ENCODE measurements at regions not wholly inside any gene's neighbourhood (a gene's known extent, or its start where the extent isn't known, plus 50 kb on each side); places are given as distances from the start of the nearest gene placed in this dataset.

DNA sequence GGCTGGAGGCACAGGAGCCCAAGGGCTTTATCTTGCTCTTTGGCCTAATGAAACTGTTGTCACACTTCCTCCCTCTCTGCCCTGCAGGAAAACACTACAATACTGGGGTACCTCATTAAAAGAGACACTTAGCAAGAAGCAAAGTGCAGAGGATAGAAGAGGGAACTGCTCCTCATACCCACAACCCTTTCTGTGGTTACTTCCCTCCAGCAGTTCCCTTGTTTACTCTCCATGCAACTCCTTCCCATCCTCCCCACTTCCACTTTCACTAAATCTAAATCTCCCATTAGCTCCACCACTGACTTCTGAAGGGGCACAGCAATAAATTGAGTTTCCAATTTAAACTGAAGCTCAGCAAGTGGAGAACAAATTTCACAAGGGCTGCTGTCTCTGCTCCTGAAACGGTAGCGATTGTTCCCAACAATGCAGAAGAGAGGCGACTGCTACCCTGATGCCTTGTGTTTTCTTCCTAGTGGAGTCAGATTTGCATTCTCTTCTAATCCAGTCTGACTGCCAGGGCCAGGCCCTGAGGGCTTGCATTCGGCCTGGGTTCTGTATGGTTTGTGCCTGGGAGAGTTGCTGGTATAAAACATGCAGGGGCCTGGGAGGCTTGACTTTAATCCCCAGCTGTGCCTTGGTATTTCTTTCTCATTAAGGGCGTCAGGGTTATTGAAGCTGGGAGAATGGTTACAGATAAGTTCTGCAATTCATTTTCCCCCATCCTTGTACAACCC lies 454.7 kb downstream of the TFAP2B start:
- Mint-ChIP-seq H3K27me3 (no peaks in the 10 kb centered on the region), H3K36me3 (no peaks in the 10 kb centered on the region), H3K4me1 (no peaks in the 10 kb centered on the region), H3K9me3 (peaks cover 0 to 5% (median 1%) of the 10 kb centered on the region in 7 donors), H3K27ac (no peak overlapping the region), H3K4me3 (no peak overlapping the region)
- ATAC-seq (ENCODE audit: low read depth in 2 of 2) (no peak), DNase-seq (no peak)

DNA sequence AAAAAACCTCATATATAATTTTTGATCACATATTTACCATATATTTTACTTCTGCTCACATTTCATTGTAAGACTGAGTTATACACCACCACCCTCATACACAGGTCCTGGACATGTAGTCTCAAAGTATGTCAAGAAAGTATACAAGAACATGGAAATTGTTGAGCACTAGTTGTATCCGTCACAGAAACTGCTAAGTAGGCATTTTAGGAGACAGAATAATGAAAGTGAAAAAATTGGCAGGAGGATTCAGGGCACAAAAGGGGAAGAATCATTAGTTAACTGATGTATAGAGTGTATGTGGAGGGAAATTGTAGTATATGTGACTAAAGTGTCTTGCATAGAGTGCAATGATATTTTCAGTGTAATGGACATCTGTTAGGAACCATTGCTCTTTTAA lies 458.8 kb downstream of the TFAP2B start:
- Mint-ChIP-seq H3K27ac (no peak overlapping the region), H3K9me3 (peaks cover 0 to 9% (median 0%) of the 10 kb centered on the region in 7 donors), H3K27me3 (no peaks in the 10 kb centered on the region), H3K4me3 (no peak overlapping the region), H3K4me1 (no peaks in the 10 kb centered on the region), H3K36me3 (no peaks in the 10 kb centered on the region)
- ATAC-seq (ENCODE audit: low read depth in 2 of 2), result no peak
- DNase-seq, result no peak

DNA sequence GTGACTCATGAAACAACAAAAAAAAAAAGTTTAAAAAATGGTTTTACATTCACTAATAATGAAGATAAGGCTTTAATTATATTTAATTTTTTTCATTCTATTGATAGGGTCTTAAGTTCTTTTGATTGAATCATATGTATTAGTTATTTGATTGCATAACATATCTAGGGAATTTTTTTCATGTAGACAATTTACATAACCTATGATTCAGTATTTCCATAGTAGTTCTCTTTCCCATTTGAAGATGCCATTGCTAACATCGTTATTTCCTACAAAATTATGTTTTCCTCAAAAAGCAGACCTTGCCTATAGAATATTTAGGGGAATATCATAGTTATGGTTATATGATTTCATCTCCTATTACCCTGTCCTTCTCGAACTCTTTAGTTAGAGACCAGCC lies 463.4 kb downstream of the TFAP2B start:
- Mint-ChIP-seq H3K27me3 (no peaks in the 10 kb centered on the region), H3K36me3 (no peaks in the 10 kb centered on the region), H3K4me1 (no peaks in the 10 kb centered on the region), H3K9me3 (peaks cover 0 to 9% (median 0%) of the 10 kb centered on the region in 7 donors), H3K4me3 (no peak overlapping the region), H3K27ac (no peak overlapping the region)
- DNase-seq (no peak), ATAC-seq (ENCODE audit: low read depth in 2 of 2) (no peak)

DNA sequence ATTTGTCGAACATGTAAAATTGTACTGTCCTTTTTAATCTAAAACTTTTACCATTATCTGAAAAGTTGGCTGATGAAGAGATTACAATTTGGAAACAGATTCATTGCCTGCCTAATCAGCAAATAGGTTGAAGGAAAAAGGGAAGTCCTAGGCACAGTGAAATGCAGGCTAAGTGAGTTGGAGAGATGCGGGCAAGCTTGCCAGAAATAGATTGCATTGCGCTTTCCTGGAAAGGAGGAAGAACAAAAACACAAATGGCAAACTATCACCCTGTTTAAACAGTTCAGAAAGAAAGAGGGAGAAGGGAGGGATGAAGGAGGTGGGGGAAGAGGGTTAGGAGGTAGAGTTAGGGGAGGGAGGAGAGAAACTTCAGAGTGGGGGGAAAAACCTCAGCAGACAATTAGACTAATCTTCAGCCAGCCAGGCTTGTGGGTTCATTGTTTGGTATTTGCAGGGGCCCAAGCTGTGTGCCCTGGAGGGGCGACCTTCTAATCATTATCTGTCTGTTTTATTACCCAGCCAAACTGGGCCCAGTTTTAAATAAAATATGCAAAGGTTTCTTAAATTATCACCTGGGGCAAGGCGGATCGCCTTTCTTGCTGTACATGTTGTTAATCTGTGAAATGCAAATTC lies 465.2 kb downstream of the TFAP2B start:
- Mint-ChIP-seq H3K27ac (peak overlapping the region in 1 of 6 donors; percentile 31), H3K36me3 (no peaks in the 10 kb centered on the region), H3K27me3 (no peaks in the 10 kb centered on the region), H3K4me3 (no peak overlapping the region), H3K9me3 (peaks cover 0 to 9% (median 0%) of the 10 kb centered on the region in 7 donors), H3K4me1 (no peaks in the 10 kb centered on the region)
- no peak for ATAC-seq (ENCODE audit: low read depth in 2 of 2)
- DNase-seq, result no peak

DNA sequence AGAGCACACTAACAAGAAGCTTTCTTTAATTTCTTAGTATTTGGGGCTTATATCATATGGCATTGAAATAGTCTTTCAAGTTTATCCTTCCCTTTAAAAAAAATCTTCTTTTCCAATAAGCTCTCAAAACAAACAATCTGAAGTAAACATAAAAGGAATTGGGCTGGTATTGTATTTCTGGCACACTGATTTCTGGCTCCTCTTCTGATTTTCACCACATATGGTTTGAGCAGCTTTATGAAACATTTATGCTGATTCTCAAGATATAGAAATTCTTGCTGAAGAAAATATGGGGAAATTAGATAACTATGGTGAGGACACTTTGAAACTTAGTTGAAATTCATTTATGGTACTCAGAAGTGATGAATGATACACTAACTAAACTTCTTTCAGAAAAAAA lies 467.2 kb downstream of the TFAP2B start:
- Mint-ChIP-seq H3K4me3 (no peak overlapping the region), H3K9me3 (peaks cover 0 to 3% (median 0%) of the 10 kb centered on the region in 7 donors), H3K4me1 (no peaks in the 10 kb centered on the region), H3K27me3 (no peaks in the 10 kb centered on the region), H3K27ac (no peak overlapping the region), H3K36me3 (no peaks in the 10 kb centered on the region)
- no peak for ATAC-seq (ENCODE audit: low read depth in 2 of 2)
- no peak for DNase-seq

DNA sequence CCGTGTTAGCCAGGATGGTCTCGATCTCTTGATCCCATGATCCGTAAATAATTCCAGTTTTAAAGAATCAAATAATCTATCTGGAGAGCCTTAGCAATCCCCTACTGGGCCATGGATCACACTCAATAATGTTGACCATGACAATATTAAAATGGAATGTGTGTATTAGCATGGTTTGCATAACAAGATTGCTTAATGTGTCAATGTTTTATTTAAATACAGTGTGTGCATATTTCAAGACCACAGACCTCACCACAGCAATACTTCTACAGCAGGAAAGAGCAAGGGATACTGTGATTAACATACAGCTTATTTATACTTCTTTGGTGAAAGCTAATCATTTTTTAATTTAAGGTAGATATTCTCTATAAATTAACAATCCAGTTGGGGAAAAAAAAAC lies 470.4 kb downstream of the TFAP2B start:
- no peaks in the 10 kb centered on the region for H3K36me3 Mint-ChIP-seq
- H3K9me3 Mint-ChIP-seq, result peaks cover 0 to 2% (median 0%) of the 10 kb centered on the region in 7 donors
- H3K4me3 Mint-ChIP-seq, result no peak overlapping the region
- H3K27ac Mint-ChIP-seq, result no peak overlapping the region
- DNase-seq, result no peak
- H3K27me3 Mint-ChIP-seq, result no peaks in the 10 kb centered on the region
- ATAC-seq (ENCODE audit: low read depth in 2 of 2), result no peak
- no peaks in the 10 kb centered on the region for H3K4me1 Mint-ChIP-seq

DNA sequence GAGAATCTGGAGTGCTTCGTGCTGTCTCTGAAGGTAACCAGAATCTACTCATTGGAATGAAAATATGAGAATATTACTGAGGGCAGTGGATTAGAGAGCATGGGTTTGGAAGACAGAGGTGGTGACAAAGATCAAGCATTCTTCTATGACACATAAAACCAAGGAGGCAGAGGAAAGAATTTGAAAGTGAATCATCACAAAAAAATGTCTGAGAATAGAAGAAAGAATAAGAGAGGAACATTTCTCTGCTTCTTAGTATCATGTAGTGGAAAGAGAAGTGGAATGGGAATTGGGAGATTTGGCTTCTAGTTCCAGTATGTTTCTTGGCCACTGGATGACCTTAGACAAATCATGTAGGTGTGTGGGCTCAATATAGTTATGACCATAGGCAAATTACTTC lies 474.0 kb downstream of the TFAP2B start:
- DNase-seq, result no peak
- Mint-ChIP-seq H3K4me1 (no peaks in the 10 kb centered on the region), H3K4me3 (no peak overlapping the region), H3K27me3 (no peaks in the 10 kb centered on the region), H3K9me3 (peaks cover 0 to 2% (median 0%) of the 10 kb centered on the region in 7 donors), H3K36me3 (no peaks in the 10 kb centered on the region), H3K27ac (peak overlapping the region in 1 of 6 donors; percentile 1)
- ATAC-seq (ENCODE audit: low read depth in 2 of 2), result no peak

DNA sequence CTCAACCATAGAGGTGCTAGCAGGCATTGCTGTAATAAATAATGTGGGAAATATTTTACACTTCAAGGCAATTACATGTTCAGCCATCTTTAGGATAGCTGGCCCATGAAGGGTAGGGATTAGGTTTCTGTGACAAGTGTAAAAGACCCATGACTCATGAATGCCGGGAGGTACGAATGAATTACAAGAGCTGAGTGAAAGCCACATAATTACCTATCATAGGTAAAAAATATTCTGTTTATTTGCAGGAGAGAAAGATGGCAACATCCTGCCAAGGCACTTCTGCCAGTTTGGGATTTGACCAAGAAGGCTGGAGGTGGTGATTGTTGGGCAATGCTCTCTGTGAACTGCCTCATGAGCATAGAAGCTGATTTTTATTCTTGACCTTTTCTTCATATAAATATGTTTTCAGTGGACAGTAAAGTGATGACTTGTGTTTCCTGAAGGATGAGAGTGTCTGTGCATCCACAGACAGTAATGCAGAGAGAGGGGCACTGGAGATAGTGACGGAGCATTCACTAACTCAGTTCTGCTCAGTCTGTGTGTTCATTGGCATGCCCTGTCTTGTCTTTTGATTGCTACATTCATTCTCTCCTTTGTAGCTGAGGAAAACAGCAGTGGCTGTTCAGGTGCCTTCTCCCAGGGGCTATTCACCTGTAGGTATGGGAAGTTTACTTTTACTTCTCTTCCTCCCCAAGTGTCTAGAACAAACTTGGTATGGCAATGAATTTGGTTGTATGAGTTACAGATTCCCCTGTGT lies 481.1 kb downstream of the TFAP2B start:
- Mint-ChIP-seq H3K27ac (no peak overlapping the region), H3K9me3 (peaks cover 0 to 4% (median 0%) of the 10 kb centered on the region in 7 donors), H3K4me1 (no peaks in the 10 kb centered on the region), H3K4me3 (peak overlapping the region in 1 of 8 donors; percentile 8), H3K27me3 (no peaks in the 10 kb centered on the region), H3K36me3 (no peaks in the 10 kb centered on the region)
- no peak for DNase-seq
- no peak for ATAC-seq (ENCODE audit: low read depth in 2 of 2)

DNA sequence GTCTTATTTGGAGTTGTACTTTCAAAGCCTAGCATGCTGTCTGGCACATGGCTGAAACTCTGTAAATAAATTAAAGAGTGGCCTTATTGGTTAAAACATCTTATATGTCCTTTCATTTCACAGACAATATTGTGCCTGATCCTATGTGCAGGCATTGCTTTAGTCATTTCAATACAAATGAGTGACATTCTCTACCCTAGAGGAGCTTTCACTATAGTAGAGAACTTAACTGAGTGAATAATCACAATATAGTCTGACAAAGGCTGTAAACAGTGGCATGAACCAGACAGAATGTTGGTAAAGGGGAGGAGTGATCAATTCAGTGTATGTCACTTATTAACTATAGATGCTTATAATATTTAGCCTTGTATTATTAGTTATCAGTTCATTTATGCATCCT lies 481.8 kb downstream of the TFAP2B start:
- Mint-ChIP-seq H3K36me3 (no peaks in the 10 kb centered on the region), H3K9me3 (peaks cover 0 to 4% (median 0%) of the 10 kb centered on the region in 7 donors), H3K4me3 (no peak overlapping the region), H3K27ac (no peak overlapping the region), H3K4me1 (no peaks in the 10 kb centered on the region), H3K27me3 (no peaks in the 10 kb centered on the region)
- DNase-seq (no peak), ATAC-seq (ENCODE audit: low read depth in 2 of 2) (no peak)

DNA sequence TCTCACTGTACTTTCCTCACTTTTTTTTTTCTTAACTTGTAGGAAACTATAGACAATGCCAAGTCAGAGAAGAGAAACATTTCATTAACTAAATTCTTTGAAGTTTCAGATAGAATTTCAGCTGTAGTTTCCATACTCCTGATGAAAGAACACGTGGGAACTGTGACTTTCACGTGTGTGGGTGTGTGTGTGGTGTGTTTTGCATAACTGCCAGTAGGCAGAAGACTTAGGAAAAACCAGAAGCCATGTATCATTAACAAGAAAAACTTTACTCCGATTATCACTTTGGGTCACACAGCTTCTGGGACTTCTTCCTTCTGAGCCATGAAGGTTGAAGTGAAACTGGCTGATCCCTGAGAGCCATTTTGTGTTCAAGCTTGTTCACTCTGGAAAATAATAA lies 483.3 kb downstream of the TFAP2B start:
- H3K27me3 Mint-ChIP-seq, result no peaks in the 10 kb centered on the region

DNA sequence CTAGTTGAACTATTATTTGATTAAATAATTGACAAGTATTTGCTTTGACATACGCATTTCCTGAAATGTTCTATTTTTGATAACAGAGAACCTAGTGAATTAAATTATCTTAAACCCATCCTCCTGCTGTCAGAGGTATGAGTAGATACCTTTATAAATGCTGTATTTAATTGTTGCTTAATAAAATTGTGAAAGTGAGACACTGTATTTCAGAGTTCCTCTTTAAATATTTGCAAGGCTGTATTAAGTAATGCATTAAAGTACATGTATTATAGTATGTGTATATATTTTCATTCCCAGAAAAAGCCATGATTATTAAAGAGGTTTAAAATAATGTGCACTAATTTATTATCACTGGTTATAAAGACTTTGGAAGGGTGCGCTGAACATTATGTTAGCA lies 483.8 kb downstream of the TFAP2B start:
- Mint-ChIP-seq H3K36me3 (no peaks in the 10 kb centered on the region), H3K4me1 (no peaks in the 10 kb centered on the region), H3K27ac (no peak overlapping the region), H3K9me3 (peaks cover 0 to 6% (median 0%) of the 10 kb centered on the region in 7 donors), H3K27me3 (no peaks in the 10 kb centered on the region), H3K4me3 (no peak overlapping the region)
- ATAC-seq (ENCODE audit: low read depth in 2 of 2), result no peak
- DNase-seq, result no peak

More for the DNA sequence above, 483.3 kb downstream of the TFAP2B start:
- H3K9me3 Mint-ChIP-seq, result peaks cover 0 to 6% (median 0%) of the 10 kb centered on the region in 7 donors
- peak overlapping the region in 1 of 6 donors; percentile 12 for H3K27ac Mint-ChIP-seq
- H3K4me3 Mint-ChIP-seq, result no peak overlapping the region
- no peaks in the 10 kb centered on the region for H3K4me1 Mint-ChIP-seq
- ATAC-seq (ENCODE audit: low read depth in 2 of 2) (no peak), DNase-seq (no peak)
- H3K36me3 Mint-ChIP-seq, result no peaks in the 10 kb centered on the region

DNA sequence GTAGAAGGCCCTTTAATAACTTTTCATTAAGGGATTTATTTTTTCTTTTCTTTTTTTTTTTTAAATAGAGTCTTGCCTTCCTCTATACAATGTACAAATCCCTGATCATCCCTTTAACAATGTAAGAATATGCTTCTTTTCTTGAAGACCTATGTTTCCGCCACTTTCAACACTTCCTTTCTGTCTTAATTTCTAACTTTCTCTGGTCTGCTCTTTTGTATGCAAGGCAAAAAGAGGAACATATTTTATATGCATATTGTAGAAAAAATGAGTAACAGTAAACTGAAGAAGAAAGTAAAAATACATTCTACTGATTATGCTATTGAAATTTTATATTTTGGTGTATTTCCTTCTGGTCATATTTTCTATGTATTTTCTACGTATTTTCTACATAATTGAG lies 484.7 kb downstream of the TFAP2B start:
- H3K27ac Mint-ChIP-seq, result no peak overlapping the region
- ATAC-seq (ENCODE audit: low read depth in 2 of 2) (no peak), DNase-seq (no peak)
- no peak overlapping the region for H3K4me3 Mint-ChIP-seq
- H3K36me3 Mint-ChIP-seq, result no peaks in the 10 kb centered on the region
- no peaks in the 10 kb centered on the region for H3K27me3 Mint-ChIP-seq
- H3K4me1 Mint-ChIP-seq, result no peaks in the 10 kb centered on the region
- peaks cover 0 to 6% (median 0%) of the 10 kb centered on the region in 7 donors for H3K9me3 Mint-ChIP-seq

DNA sequence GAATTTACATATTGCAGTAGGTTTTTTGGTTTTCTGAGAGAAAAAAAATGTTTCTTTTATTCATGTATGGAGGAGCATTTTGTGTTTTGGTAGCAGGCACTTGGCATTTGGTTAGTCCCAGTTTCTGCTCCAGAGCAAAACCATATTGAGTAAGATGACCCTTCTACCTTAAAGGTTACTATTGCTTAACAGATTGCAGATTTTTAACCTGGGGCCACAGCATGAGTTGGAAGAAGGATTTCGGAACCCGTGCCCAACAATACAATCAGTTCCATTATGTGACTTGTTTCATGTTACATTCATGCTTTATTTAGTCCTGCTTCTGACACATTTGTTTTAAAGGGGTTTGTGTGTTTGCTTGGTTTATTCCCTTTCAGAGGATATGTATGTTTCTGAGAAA lies 496.3 kb downstream of the TFAP2B start:
- H3K4me1 Mint-ChIP-seq, result no peaks in the 10 kb centered on the region
- DNase-seq (no peak), ATAC-seq (ENCODE audit: low read depth in 2 of 2) (no peak)
- H3K27me3 Mint-ChIP-seq, result no peaks in the 10 kb centered on the region
- no peak overlapping the region for H3K4me3 Mint-ChIP-seq
- no peaks in the 10 kb centered on the region for H3K36me3 Mint-ChIP-seq
- peaks cover 0 to 3% (median 0%) of the 10 kb centered on the region in 7 donors for H3K9me3 Mint-ChIP-seq
- H3K27ac Mint-ChIP-seq, result no peak overlapping the region

DNA sequence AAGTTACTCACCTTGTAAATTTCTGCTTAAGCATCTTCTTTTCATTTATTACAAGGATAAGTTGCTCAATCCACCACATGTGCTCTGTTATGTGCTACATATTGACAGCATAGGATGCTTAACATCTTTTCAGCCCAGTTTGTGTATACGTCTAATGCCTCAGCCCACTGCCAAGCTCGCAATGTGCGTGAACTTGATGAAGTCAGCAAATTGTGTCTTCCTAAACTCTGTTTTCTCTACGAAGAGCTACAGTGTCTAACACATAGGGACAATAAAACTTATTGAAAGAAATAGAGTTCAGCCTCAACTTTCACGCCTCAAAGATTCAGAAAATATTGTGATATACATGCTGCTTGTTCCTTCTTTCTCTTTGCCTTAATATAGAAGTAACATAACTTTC lies 500.0 kb downstream of the TFAP2B start:
- no peak for ATAC-seq (ENCODE audit: low read depth in 2 of 2)
- Mint-ChIP-seq H3K27me3 (no peaks in the 10 kb centered on the region), H3K27ac (no peak overlapping the region), H3K4me3 (no peak overlapping the region), H3K4me1 (no peaks in the 10 kb centered on the region), H3K9me3 (peaks cover 0 to 10% (median 2%) of the 10 kb centered on the region in 7 donors), H3K36me3 (no peaks in the 10 kb centered on the region)
- DNase-seq, result no peak

Measured in naive B cell (primary cell).